Trophoblast cell (in vitro differentiated cells and primary cell): ENCODE measurements at regions not wholly inside any gene's neighbourhood (a gene's known extent, or its start where the extent isn't known, plus 50 kb on each side); places are given as distances from the start of the nearest gene placed in this dataset.

Experiments used
- DNase-seq, 2 donors: peaks; one replicate each; pipeline ENCODE4 v3.0.0-alpha.2; 2016
- H2AFZ ChIP-seq: 2 replicates; pipeline ENCODE4 v1.6.1; 2013; ENCODE audit warnings: low read length, moderate library complexity, mild to moderate bottlenecking; ENCODE audit not compliant: insufficient read depth, poor library complexity
- H2AK5ac ChIP-seq: 2 replicates; pipeline ENCODE4 v1.6.1; 2013; ENCODE audit warnings: mild to moderate bottlenecking, low read length
- H2BK120ac ChIP-seq: 2 replicates; pipeline ENCODE4 v1.6.1; 2013; ENCODE audit warnings: low read length, mild to moderate bottlenecking, moderate library complexity; ENCODE audit not compliant: insufficient read depth, poor library complexity
- H2BK12ac ChIP-seq: 2 replicates; pipeline ENCODE4 v1.6.1; 2013; ENCODE audit warnings: mild to moderate bottlenecking, low read length, moderate library complexity
- H2BK5ac ChIP-seq: 2 replicates; pipeline ENCODE4 v1.6.1; 2013; ENCODE audit warnings: low read length, low read depth, moderate library complexity, mild to moderate bottlenecking; ENCODE audit not compliant: poor library complexity
- H3K14ac ChIP-seq: 2 replicates; pipeline ENCODE4 v1.6.1; 2013; ENCODE audit warnings: mild to moderate bottlenecking, low read length
- H3K18ac ChIP-seq: 2 replicates; pipeline ENCODE4 v1.6.1; 2013; ENCODE audit warnings: mild to moderate bottlenecking, low read length
- H3K23ac ChIP-seq: 2 replicates; pipeline ENCODE4 v1.6.1; 2013; ENCODE audit warnings: low read length
- H3K27ac ChIP-seq: 2 replicates; pipeline ENCODE4 v1.5.1; 2013; ENCODE audit warnings: low read depth, mild to moderate bottlenecking, inconsistent platforms, low read length, moderate library complexity
- H3K27me3 ChIP-seq: 2 replicates; pipeline ENCODE4 v1.6.1; 2013; ENCODE audit warnings: inconsistent platforms, mild to moderate bottlenecking, low read length, moderate library complexity; ENCODE audit not compliant: insufficient read depth
- H3K36me3 ChIP-seq, 2 experiments: 1 replicate in 1 of 2; 2 replicates in 1 of 2; pipeline ENCODE4 v1.6.1; 2013; ENCODE audit warnings: low read length in 2 of 2, mild to moderate bottlenecking in 2 of 2, moderate library complexity in 1 of 2; ENCODE audit not compliant: insufficient read depth in 2 of 2, control insufficient read depth in 1 of 2
- H3K4ac ChIP-seq: 2 replicates; pipeline ENCODE4 v1.6.1; 2013; ENCODE audit warnings: low read depth, mild to moderate bottlenecking, low read length, moderate library complexity
- H3K4me1 ChIP-seq, 2 experiments: 1 replicate in 1 of 2; 2 replicates in 1 of 2; pipeline ENCODE4 v1.6.1; 2013; ENCODE audit warnings: low read length in 2 of 2, mild to moderate bottlenecking in 2 of 2, moderate library complexity in 1 of 2; ENCODE audit not compliant: insufficient read depth in 2 of 2, control insufficient read depth in 1 of 2
- H3K4me2 ChIP-seq: 2 replicates; pipeline ENCODE4 v1.6.1; 2013; ENCODE audit warnings: inconsistent platforms, mild to moderate bottlenecking, low read length, moderate library complexity
- H3K4me3 ChIP-seq: 2 replicates; pipeline ENCODE4 v1.5.1; 2013; ENCODE audit warnings: mild to moderate bottlenecking, low read depth, low read length, inconsistent platforms
- H3K79me1 ChIP-seq: one replicate; pipeline ENCODE4 v1.6.1; 2013; ENCODE audit warnings: low read length
- H3K79me2 ChIP-seq: 2 replicates; pipeline ENCODE4 v1.6.1; 2013; ENCODE audit warnings: low read length, mild to moderate bottlenecking; ENCODE audit not compliant: control insufficient read depth, insufficient read depth, poor library complexity
- H3K9ac ChIP-seq: 2 replicates; pipeline ENCODE4 v1.6.1; 2013; ENCODE audit warnings: mild to moderate bottlenecking, low read length
- H3K9me3 ChIP-seq: 2 replicates; pipeline ENCODE4 v1.6.1; 2013; ENCODE audit warnings: low read depth, mild to moderate bottlenecking, control low read depth, inconsistent platforms, low read length; ENCODE audit not compliant: insufficient read depth
- H4K12ac ChIP-seq: 2 replicates; pipeline ENCODE4 v1.6.1; 2013; ENCODE audit warnings: low read depth, mild to moderate bottlenecking, low read length, moderate library complexity
- H4K8ac ChIP-seq: 2 replicates; pipeline ENCODE4 v1.6.1; 2013; ENCODE audit warnings: low read depth, mild to moderate bottlenecking, low read length, moderate library complexity
- H4K91ac ChIP-seq: one replicate; pipeline ENCODE4 v1.6.1; 2013; ENCODE audit warnings: low read depth, mild to moderate bottlenecking, low read length, moderate library complexity
- WGBS: extraction: QIAGEN DNeasy Blood & Tissue Kit; methylation state at CpG from one replicate; pipeline ENCODE4 v1.1.7; 2013; ENCODE audit warnings: missing lambda C conversion rate; ENCODE audit not compliant: insufficient read length, insufficient coverage; ENCODE audit errors: extremely low coverage; 5-methylcytosine and 5-hydroxymethylcytosine counted together

DNA sequence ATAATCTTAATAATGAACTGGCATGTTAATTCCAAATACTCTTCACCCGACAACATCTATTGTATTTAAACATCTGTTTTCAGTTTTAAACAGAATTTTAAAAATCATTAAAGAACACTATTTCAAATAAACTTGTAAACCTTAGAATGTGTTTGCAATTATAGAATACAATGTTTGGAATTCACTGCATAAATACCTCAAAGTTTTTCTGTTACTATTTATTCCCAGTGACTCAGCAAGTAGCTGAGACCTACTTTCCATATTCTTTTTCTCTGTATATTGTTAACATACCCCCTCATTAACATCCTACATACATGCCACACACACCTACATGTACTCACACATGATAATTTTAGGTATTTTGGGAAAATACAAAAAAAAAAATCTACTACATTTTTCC, 1134.3 kb downstream of the SLITRK1 start:
- H4K12ac ChIP-seq = no peak overlapping the region
- peak in 1 of 2 donors; percentile 20 for DNase-seq
- H3K36me3 ChIP-seq = no peaks in the 10 kb centered on the region
- no peak overlapping the region for H3K9ac ChIP-seq
- no peaks in the 10 kb centered on the region for H3K27me3 ChIP-seq
- no peak overlapping the region for H2AFZ ChIP-seq
- H2BK120ac ChIP-seq = no peak overlapping the region
- H3K4me3 ChIP-seq = no peak overlapping the region
- H3K14ac ChIP-seq = no peak overlapping the region
- H3K23ac ChIP-seq = no peak overlapping the region
- no peak overlapping the region for H3K4me2 ChIP-seq
- H3K18ac ChIP-seq = no peak overlapping the region
- no peak overlapping the region for H2BK5ac ChIP-seq
- no peaks in the 10 kb centered on the region for H3K4me1 ChIP-seq
- H3K9me3 ChIP-seq = no peaks in the 10 kb centered on the region
- H2BK12ac ChIP-seq = no peak overlapping the region
- H4K91ac ChIP-seq = no peak overlapping the region
- no peak overlapping the region for H3K27ac ChIP-seq
- no peaks in the 10 kb centered on the region for H3K79me2 ChIP-seq
- H3K79me1 ChIP-seq = no peaks in the 10 kb centered on the region
- no peak overlapping the region for H2AK5ac ChIP-seq
- H3K4ac ChIP-seq = no peak overlapping the region
- no CpG with 5 or more reads among the region's 1 CpG for WGBS
- no peak overlapping the region for H4K8ac ChIP-seq

DNA sequence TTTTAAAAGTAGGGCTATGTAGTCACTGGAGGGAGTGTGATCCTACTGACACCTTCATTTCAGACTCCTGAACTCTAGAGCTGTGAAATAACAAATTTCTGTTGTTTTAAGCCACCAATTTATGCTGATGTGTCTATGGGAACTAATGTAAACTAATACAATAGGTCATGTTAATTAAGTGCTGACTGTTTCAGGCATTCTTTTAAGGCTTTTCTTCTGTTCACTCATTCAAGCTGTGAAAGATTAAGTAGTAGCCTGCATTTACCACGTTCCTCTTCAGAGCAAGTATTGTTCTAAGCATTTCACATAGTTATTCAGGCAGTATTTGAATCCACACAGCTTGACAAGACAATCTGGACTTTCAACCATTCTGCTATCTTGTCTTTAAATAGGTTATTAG, 1135.0 kb downstream of the SLITRK1 start:
- Histone ChIP-seq H2BK5ac (no peak overlapping the region), H3K27me3 (no peaks in the 10 kb centered on the region), H3K4me1 (no peaks in the 10 kb centered on the region), H3K4me3 (no peak overlapping the region), H4K8ac (no peak overlapping the region), H3K14ac (no peak overlapping the region), H3K79me2 (no peaks in the 10 kb centered on the region), H3K27ac (no peak overlapping the region), H3K9me3 (no peaks in the 10 kb centered on the region), H3K36me3 (no peaks in the 10 kb centered on the region), H3K23ac (no peak overlapping the region), H2BK12ac (no peak overlapping the region), H3K4me2 (no peak overlapping the region), H2BK120ac (no peak overlapping the region), H3K18ac (no peak overlapping the region), H3K9ac (no peak overlapping the region), H2AFZ (no peak overlapping the region), H3K4ac (no peak overlapping the region), H3K79me1 (no peaks in the 10 kb centered on the region), H4K12ac (no peak overlapping the region), H4K91ac (no peak overlapping the region), H2AK5ac (no peak overlapping the region)
- WGBS = no CpG with 5 or more reads among the region's 1 CpG
- DNase-seq = no peak

DNA sequence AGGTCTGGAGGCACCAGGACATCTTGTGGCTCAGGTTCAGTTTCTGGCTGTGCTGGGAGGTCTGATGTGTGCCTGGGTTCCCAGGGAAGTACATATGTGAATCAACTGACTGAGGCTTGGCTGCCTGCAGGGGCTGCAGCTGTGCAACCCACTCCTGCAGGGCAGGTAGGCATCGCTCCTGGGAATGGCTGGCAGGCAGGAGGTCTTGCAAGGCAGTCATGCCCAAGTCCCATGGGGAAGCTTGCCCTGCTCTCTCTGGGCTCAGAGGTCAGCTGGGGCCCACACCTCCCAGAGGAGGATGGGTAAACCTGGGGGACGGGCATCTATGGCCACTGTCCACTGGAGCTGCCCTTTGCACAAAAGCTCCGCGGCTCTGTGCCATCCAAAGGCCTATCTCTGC, 1141.8 kb downstream of the SLITRK1 start:
- Histone ChIP-seq H3K27ac (no peak overlapping the region), H3K4ac (no peak overlapping the region)
- WGBS = no CpG with 5 or more reads among the region's 4 CpGs

DNA sequence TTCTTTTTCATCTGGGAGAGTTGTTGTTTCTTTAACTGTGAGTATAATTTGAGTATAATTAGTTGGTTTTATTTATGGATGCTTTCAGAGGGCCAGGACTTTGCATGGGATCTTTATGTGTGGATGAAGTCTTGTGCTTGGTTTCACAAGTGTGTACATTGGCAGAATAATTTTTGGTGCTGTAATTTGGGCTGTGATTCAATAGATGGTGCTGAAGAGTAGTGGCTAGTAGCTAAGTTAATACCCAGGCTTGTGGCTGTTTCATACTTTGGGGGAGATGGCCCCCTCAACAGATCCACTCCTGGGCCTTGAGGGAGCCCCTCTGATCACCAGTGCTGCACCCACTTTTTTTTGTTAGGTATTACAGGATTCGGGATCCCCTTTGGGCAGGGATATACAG, 1142.4 kb downstream of the SLITRK1 start:
- no peaks in the 10 kb centered on the region for H3K79me2 ChIP-seq

More for the DNA sequence above, 1141.8 kb downstream of the SLITRK1 start:
- no peaks in the 10 kb centered on the region for H3K79me2 ChIP-seq
- H2AFZ ChIP-seq = no peak overlapping the region
- H3K4me1 ChIP-seq = no peaks in the 10 kb centered on the region
- no peaks in the 10 kb centered on the region for H3K79me1 ChIP-seq
- H3K18ac ChIP-seq = no peak overlapping the region
- no peak overlapping the region for H4K91ac ChIP-seq
- H4K8ac ChIP-seq = no peak overlapping the region
- no peak overlapping the region for H4K12ac ChIP-seq
- no peak overlapping the region for H2BK12ac ChIP-seq
- H3K14ac ChIP-seq = no peak overlapping the region
- no peak overlapping the region for H3K23ac ChIP-seq
- no peak overlapping the region for H2BK120ac ChIP-seq
- DNase-seq = no peak
- no peaks in the 10 kb centered on the region for H3K36me3 ChIP-seq
- no peak overlapping the region for H3K4me3 ChIP-seq
- no peaks in the 10 kb centered on the region for H3K27me3 ChIP-seq
- H3K4me2 ChIP-seq = no peak overlapping the region
- H2AK5ac ChIP-seq = no peak overlapping the region
- H3K9me3 ChIP-seq = no peaks in the 10 kb centered on the region
- H3K9ac ChIP-seq = no peak overlapping the region
- H2BK5ac ChIP-seq = no peak overlapping the region

More for the DNA sequence above, 1142.4 kb downstream of the SLITRK1 start:
- no CpG with 5 or more reads among the region's 1 CpG for WGBS
- H4K8ac ChIP-seq = no peak overlapping the region
- H3K36me3 ChIP-seq = no peaks in the 10 kb centered on the region
- no peak overlapping the region for H2AK5ac ChIP-seq
- no peak overlapping the region for H3K4me2 ChIP-seq
- no peak overlapping the region for H4K12ac ChIP-seq
- no peak overlapping the region for H2AFZ ChIP-seq
- no peaks in the 10 kb centered on the region for H3K27me3 ChIP-seq
- no peak overlapping the region for H3K14ac ChIP-seq
- H3K4ac ChIP-seq = no peak overlapping the region
- H2BK5ac ChIP-seq = no peak overlapping the region
- no peak overlapping the region for H3K4me3 ChIP-seq
- no peak for DNase-seq
- H3K4me1 ChIP-seq = no peaks in the 10 kb centered on the region
- H2BK12ac ChIP-seq = no peak overlapping the region
- H3K18ac ChIP-seq = no peak overlapping the region
- H2BK120ac ChIP-seq = no peak overlapping the region
- no peak overlapping the region for H3K9ac ChIP-seq
- H4K91ac ChIP-seq = no peak overlapping the region
- no peak overlapping the region for H3K23ac ChIP-seq
- no peaks in the 10 kb centered on the region for H3K9me3 ChIP-seq
- no peak overlapping the region for H3K27ac ChIP-seq
- no peaks in the 10 kb centered on the region for H3K79me1 ChIP-seq
